GM18867 (cell line): ENCODE measurements at regions not wholly inside any gene's neighbourhood (a gene's known extent, or its start where the extent isn't known, plus 50 kb on each side); places are given as distances from the start of the nearest gene placed in this dataset.

Experiments used
- ATAC-seq: cut with Tn5 transposase; IDR thresholded peaks from one replicate; pipeline ENCODE4 v1.9.1; 2021; ENCODE audit warnings: mild to moderate bottlenecking, moderate library complexity; ENCODE audit not compliant: unreplicated experiment

DNA sequence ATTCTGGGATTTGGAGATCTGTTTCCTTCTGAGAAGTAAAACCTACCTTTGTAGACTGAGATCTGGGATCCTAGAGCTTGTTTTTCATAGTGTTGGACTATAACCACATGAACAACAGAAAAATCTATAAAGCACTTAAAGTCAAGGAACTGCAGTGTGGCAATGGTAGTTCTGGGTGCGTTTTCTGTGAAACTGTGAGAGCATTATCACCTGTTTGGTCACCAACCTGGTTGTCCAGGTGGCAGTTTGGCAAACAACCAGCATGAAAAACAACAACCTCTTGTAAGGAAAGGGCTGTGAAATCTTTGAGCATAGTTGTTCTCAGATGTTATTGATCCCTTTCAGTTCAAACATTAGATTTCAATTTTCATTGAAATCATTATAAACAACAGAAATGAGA, 215.8 kb upstream of the CITED2 start:
- no peak for ATAC-seq

- no peak for ATAC-seq
These were observed 214.5 kb upstream of the CITED2 start for GRCh38 chr6:139588734-139589593.

DNA sequence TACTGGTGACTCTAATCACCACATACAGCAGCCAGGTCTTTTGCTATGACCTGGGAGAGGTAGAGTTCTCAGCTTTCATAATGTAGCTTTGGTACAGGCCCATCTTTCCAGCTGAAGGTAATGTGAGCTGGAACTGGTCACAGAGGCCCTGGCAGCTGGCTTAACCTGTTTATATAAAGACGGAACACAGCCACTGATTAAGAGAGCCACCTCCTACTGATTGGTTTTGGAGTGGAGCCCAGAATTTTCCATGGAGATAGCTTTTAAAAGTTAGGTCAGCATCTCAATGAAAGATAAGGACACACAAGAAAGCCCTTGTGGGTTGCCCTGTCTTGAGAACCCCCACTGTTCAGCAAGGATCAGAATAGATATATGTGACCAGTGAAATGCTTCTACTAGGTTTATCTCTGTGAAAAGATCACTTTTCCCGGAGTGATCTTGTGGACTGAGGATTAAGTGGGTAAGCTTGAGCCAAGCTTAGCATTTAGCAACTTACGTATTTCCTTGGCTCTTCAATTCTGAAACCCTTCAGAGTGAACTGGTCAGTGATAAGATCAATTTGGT, 213.7 kb upstream of the CITED2 start:
- no peak for ATAC-seq

DNA sequence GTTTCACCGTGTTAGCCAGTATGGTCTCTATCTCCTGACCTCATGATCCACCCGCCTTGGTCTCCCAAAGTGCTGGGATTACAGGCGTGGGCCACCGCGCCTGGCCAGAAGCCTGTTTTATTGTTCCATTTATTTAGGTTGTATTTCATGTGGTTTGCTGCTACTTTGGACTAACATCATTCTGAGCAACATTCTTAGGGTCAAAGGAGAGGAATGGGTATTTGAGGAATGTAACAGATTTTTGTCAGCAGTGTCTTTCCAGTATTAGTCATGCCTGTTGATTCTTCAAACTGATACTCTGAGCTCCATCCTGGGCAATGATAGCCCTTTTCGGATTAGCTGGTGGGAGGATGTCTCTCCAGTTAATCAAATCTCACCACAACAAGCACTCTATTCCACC, 213.0 kb upstream of the CITED2 start:
- no peak for ATAC-seq

DNA sequence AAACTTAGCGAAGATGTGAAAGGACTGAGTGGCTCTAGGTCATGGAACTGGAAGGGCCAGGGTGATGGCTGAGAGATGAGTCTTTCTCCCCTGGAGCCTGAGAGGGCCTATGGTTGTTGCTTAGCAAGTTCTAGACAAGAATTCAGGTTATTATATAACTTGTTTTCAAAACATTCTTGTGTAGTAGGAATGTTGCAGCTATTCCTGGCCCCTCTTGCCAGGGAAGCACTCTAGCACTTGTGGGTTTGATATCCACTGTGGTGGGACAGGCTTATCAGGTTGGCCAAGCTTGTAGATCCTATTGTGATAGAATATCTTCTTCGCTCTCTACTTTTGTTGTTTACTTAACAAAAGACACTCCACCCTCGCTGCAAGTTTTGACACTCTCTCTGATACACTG, 211.8 kb upstream of the CITED2 start:
- no peak for ATAC-seq

- ATAC-seq: no peak
These were observed 210.2 kb upstream of the CITED2 start for GRCh38 chr6:139584599-139584998.

DNA sequence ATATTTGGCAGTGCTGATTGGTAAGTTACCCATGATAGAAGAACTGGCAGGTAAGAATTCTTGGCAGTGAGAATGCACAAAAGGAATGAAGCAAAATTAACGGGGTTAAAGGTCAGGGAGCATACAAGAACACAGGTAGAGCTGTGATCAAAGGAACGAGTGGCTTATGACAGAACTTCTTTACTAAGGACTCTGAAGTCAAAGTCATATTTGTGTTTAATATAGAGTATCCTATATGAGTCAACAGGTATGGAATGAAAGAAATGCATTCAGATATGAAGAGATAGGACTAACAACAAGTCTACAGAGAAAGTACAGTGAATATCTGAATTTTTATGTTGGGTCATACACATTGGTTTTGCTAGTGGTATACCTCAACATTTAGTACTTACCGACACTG, 209.0 kb upstream of the CITED2 start:
- no peak for ATAC-seq

DNA sequence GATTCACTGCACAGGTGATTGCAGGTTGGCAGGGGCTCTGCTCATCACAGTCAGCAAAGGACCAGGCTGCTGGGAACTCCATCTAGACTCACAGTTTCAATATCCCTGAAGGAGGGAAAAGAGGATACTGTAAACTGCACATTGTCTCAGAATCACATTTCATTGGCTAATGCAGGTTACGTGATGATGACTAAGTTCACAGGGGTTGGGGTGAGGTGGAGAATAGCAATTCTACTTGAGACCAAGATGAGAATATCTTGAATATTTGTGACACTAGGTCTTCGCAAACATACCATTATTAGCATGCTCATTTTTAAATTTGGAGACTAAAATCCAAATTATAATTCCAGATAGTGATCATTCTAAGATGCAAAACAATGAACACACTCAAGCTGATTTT, 208.5 kb upstream of the CITED2 start:
- no peak for ATAC-seq

GRCh38 chr6:139581485-139581865, 207.0 kb upstream of the CITED2 start:
- ATAC-seq: no peak

GRCh38 chr6:139580592-139581484, 206.4 kb upstream of the CITED2 start:
- ATAC-seq: peak; percentile 96

- ATAC-seq: no peak
These were observed 203.5 kb upstream of the CITED2 start for GRCh38 chr6:139577763-139578604.

- no peak for ATAC-seq
These were observed 202.8 kb upstream of the CITED2 start for GRCh38 chr6:139577124-139577762.

GRCh38 chr6:139572001-139572400, 197.6 kb upstream of the CITED2 start:
- ATAC-seq: no peak

GRCh38 chr6:139570166-139570565, 195.7 kb upstream of the CITED2 start:
- no peak for ATAC-seq

- no peak for ATAC-seq
These were observed 195.1 kb upstream of the CITED2 start for GRCh38 chr6:139569566-139569965.

GRCh38 chr6:139568956-139569538, 194.6 kb upstream of the CITED2 start:
- no peak for ATAC-seq

DNA sequence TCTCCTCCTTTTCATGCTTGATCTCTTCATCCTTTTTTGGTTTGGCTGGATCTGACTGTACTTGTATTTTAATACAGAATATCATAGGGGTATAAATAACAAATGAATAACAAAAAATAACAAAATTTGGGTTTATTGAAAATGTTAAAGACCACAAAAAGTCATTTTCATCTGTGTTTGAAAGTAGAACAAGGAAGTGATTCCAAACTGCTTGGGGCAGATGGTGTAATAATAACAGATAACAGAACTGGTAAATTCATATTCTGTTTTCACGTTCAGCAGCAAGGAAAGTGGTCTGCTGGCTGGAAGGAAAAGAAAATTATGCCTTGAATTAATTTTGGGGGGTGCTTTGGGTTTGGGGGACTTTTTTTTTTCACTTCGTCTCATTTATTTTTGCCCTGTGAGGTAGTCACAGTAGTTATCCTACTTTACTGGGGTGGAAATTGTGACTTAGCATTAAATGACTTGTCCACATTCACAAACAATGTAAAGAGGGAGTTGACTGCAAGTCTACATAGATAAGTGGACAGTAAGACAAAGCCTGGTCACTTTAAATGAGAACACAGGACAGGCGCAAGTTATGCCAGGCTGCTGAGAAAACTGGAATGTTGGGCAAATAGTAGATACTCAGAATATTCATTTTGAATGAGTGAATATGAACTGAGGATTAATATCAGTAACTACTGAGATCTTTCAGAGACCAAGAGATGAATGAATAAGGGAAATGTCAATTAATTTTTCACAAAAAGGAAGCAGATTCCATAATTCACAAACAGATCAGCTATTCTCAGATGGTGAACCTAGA, 193.9 kb upstream of the CITED2 start:
- ATAC-seq: no peak

DNA sequence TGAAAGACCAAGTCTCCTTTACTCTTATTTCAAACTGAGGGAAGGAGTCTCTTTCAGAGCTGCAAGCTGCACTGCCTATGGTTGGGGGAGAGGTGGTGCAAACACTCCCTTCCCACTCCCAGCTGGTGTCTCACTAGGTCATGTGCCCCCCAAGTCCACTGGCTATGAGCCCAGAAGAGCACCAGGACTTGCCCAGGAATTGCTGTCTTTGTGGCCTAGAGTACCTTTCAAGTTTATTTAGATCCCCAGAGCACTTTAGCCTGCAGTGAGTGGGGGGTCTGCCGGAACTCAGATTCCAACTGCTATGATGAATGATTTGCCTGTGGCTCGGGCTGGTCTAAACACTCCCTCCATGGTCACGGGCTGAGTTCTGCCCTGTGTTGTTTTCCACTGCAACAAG, 192.6 kb upstream of the CITED2 start:
- ATAC-seq: no peak

DNA sequence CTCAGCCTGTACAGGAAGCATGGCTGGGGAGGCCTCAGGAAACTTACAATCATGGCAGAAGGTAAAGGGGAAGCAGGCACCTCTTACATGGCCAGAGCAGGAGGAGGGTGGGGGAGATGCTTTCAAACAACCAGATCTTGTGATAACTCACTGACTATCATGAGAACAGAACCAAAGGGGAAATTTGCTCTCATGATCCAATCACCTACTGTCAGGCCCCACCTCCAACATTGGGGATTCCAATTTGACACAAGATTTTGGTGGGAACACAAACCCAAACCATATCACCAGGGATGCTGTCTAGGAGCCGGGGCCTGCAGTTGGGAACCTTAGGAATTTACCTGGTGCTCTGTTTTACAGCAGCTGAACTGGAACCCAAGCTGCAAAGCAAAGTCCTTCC, 191.1 kb upstream of the CITED2 start:
- no peak for ATAC-seq
